Lower leg skin (tissue), 3 donors: ENCODE measurements at regions not wholly inside any gene's neighbourhood (a gene's known extent, or its start where the extent isn't known, plus 50 kb on each side); places are given as distances from the start of the nearest gene placed in this dataset.
"Not testable (repeated sequence)": the region's sequence is repeated elsewhere in the genome, so short reads cannot be mapped to it uniquely, and the experiment has no call there.

Experiments used
- POLR2A ChIP-seq, 2 donors: fragments of 450-650 bp; IDR thresholded peaks; one replicate each; pipeline ENCODE4 v1.6.1; 2016 to 2017; ENCODE audit warnings: antibody characterized with exemption in 2 of 2, mild to moderate bottlenecking in 1 of 2, moderate library complexity in 1 of 2
- TF ChIP-seq, protein P1 (sequence below), 3 donors: fragments of 450-650 bp; IDR thresholded peaks; one replicate each; pipeline ENCODE4 v1.5.1; 2016; ENCODE audit warnings: antibody characterized with exemption in 3 of 3, mild to moderate bottlenecking in 3 of 3, moderate library complexity in 2 of 3

DNA sequence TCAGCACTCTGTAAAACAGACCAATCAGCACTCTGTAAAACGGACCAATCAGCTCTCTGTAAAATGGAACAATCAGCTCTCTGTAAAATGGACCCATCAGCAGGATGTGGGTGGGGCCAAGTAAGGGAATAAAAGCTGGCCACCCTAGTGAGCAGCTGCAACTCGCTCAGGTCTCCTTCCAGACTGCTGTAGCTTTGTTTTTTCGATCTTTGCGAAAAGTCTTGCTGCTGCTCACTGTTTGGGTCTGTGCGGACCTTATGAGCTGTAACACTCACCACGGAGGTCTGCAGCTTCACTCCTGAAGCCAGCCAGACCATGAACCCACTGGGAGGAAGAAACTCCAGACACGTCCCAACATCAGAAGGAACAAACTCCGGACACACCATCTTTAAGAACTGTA, 414.9 kb upstream of the DIPK2B start:
- not testable (repeated sequence) for TF ChIP-seq POLR2A (IDR thresholded peaks at IDR 0.05)
- TF ChIP-seq, protein P1, sequence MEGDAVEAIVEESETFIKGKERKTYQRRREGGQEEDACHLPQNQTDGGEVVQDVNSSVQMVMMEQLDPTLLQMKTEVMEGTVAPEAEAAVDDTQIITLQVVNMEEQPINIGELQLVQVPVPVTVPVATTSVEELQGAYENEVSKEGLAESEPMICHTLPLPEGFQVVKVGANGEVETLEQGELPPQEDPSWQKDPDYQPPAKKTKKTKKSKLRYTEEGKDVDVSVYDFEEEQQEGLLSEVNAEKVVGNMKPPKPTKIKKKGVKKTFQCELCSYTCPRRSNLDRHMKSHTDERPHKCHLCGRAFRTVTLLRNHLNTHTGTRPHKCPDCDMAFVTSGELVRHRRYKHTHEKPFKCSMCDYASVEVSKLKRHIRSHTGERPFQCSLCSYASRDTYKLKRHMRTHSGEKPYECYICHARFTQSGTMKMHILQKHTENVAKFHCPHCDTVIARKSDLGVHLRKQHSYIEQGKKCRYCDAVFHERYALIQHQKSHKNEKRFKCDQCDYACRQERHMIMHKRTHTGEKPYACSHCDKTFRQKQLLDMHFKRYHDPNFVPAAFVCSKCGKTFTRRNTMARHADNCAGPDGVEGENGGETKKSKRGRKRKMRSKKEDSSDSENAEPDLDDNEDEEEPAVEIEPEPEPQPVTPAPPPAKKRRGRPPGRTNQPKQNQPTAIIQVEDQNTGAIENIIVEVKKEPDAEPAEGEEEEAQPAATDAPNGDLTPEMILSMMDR (IDR thresholded peaks at IDR 0.05): not testable (repeated sequence)
